HG03064 (cell line): ENCODE measurements at regions not wholly inside any gene's neighbourhood (a gene's known extent, or its start where the extent isn't known, plus 50 kb on each side); places are given as distances from the start of the nearest gene placed in this dataset.

Experiments
- ATAC-seq: cut with Tn5 transposase; IDR thresholded peaks from one replicate; pipeline ENCODE4 v1.9.1; 2021; ENCODE audit warnings: low read depth; ENCODE audit not compliant: unreplicated experiment

- no peak for ATAC-seq
Observed at GRCh38 chr12:85568395-85569103, 267.7 kb downstream of the RASSF9 start.

GRCh38 chr12:85569261-85569660, 266.9 kb downstream of the RASSF9 start:
- no peak for ATAC-seq

GRCh38 chr12:85572956-85573355, 263.3 kb downstream of the RASSF9 start:
- no peak for ATAC-seq

- no peak for ATAC-seq
Observed at GRCh38 chr12:85573635-85574214, 262.5 kb downstream of the RASSF9 start.

GRCh38 chr12:85574291-85574690, 261.9 kb downstream of the RASSF9 start:
- ATAC-seq: no peak

- ATAC-seq: peak; percentile 95
Observed at GRCh38 chr12:85575120-85576096, 260.8 kb downstream of the RASSF9 start.

GRCh38 chr12:85580562-85581168, 255.5 kb downstream of the RASSF9 start:
- no peak for ATAC-seq

- no peak for ATAC-seq
Observed at GRCh38 chr12:85587158-85587557, 249.1 kb downstream of the RASSF9 start.

- ATAC-seq: no peak
Observed at GRCh38 chr12:85588221-85588620, 248.0 kb downstream of the RASSF9 start.

GRCh38 chr12:85600841-85601240, 235.4 kb downstream of the RASSF9 start:
- no peak for ATAC-seq

GRCh38 chr12:85603556-85603955, 232.7 kb downstream of the RASSF9 start:
- ATAC-seq: no peak

GRCh38 chr12:85606455-85606854, 229.8 kb downstream of the RASSF9 start:
- no peak for ATAC-seq

- no peak for ATAC-seq
Observed at GRCh38 chr12:85609778-85610177, 226.4 kb downstream of the RASSF9 start.

GRCh38 chr12:85610194-85610593, 226.0 kb downstream of the RASSF9 start:
- no peak for ATAC-seq

- ATAC-seq: no peak
Observed at GRCh38 chr12:85616201-85616600, 220.0 kb downstream of the RASSF9 start.

GRCh38 chr12:85617307-85618091, 218.7 kb downstream of the RASSF9 start:
- no peak for ATAC-seq

GRCh38 chr12:85621041-85621440, 215.2 kb downstream of the RASSF9 start:
- no peak for ATAC-seq

- no peak for ATAC-seq
Observed at GRCh38 chr12:85623763-85624162, 212.4 kb downstream of the RASSF9 start.

GRCh38 chr12:85625467-85625866, 210.7 kb downstream of the RASSF9 start:
- ATAC-seq: no peak
